HepG2 (cell line): ENCODE measurements at regions not wholly inside any gene's neighbourhood (a gene's known extent, or its start where the extent isn't known, plus 50 kb on each side); places are given as distances from the start of the nearest gene placed in this dataset.

Experiments
- ATAC-seq: fragments of 200-7000 bp; cut with Tn5 transposase; 3 replicates; pipeline ENCODE4 v1.9.1; 2020; ENCODE audit warnings: mild to moderate bottlenecking, moderate library complexity
- BruUV-seq: library from RNA; stranded (reverse); fragments of 400-500 nt; replicated peaks from 2 replicates; lab custom pipeline; 2021; lab: Mats Ljungman, UMichigan
- CTCF ChIA-PET: fragments of 300-600 bp; formaldehyde crosslinking; extraction: SDS; loops from one replicate; lab custom pipeline; 2021; ENCODE audit warnings: low total read pairs, inconsistent platforms, low intra/inter-chr PET ratio; lab: Yijun Ruan, JAX
- POLR2A ChIA-PET: fragments of 350-600 bp; sonication (Branson Sonifier 250); formaldehyde crosslinking; loops from one replicate; lab custom pipeline; 2020; ENCODE audit warnings: antibody characterized with exemption, inconsistent platforms; lab: Yijun Ruan, JAX
- DNase-seq: peaks from one replicate; pipeline ENCODE4 v3.0.0-alpha.2; 2015; ENCODE audit warnings: low spot score
- FAIRE-seq: peaks from 3 replicates; lab custom pipeline; 2011; peaks lifted over from hg19 to GRCh38; lab: Jason Lieb, UNC
- H2AFZ ChIP-seq: one replicate; pipeline ENCODE4 v1.6.1; 2011; ENCODE audit warnings: low read length, inconsistent platforms
- H3K27ac ChIP-seq: fragments of 300-600 bp; 3 replicates; pipeline ENCODE4 v1.8.0; 2011; ENCODE audit warnings: mixed run types, mild to moderate bottlenecking, mixed read lengths, low read length, inconsistent platforms; ENCODE audit not compliant: insufficient read depth; ENCODE audit errors: extremely low read length
- H3K27me3 ChIP-seq, 2 experiments: fragments of 200-600 bp in 1 of 2; 2 replicates in 1 of 2; 3 replicates in 1 of 2; pipeline versions ENCODE4 v1.6.0 to v1.8.0; 2011; ENCODE audit warnings: low read length in 2 of 2, mild to moderate bottlenecking in 2 of 2, moderate library complexity in 2 of 2, inconsistent platforms in 1 of 2; ENCODE audit not compliant: insufficient read depth in 2 of 2, control insufficient read depth in 1 of 2
- H3K36me3 ChIP-seq, 2 experiments: fragments of 200-600 bp in 1 of 2; replicated peaks in 1 of 2; 2 replicates in 1 of 2; 3 replicates in 1 of 2; pipeline versions ENCODE4 v1.5.1 to v1.8.0; 2011; ENCODE audit warnings: low read length in 2 of 2, inconsistent platforms in 1 of 2; ENCODE audit not compliant: insufficient read depth in 2 of 2, control insufficient read depth in 1 of 2
- H3K4me1 ChIP-seq: 2 replicates; pipeline ENCODE4 v1.5.1; 2012; ENCODE audit warnings: low read length, inconsistent platforms; ENCODE audit not compliant: insufficient read depth
- H3K4me2 ChIP-seq: 2 replicates; pipeline ENCODE4 v1.6.0; 2011; ENCODE audit warnings: low read depth, low read length, inconsistent platforms
- H3K4me3 ChIP-seq, 3 experiments: fragments of 200-600 bp in 1 of 3; sonication (generic), shearing (Covaris generic) in 1 of 3; replicated peaks in 1 of 3; 2 replicates each; pipeline ENCODE4 v1.5.1; 2011 to 2016; ENCODE audit warnings: low read length in 3 of 3, inconsistent platforms in 2 of 3, low read depth in 2 of 3, mild to moderate bottlenecking in 2 of 3, control low read depth in 1 of 3, mixed read lengths in 1 of 3; ENCODE audit not compliant: insufficient read depth in 1 of 3
- H3K79me2 ChIP-seq: one replicate; pipeline ENCODE4 v1.6.1; 2011; ENCODE audit warnings: low read length, inconsistent platforms; ENCODE audit not compliant: insufficient read depth
- H3K9ac ChIP-seq: 2 replicates; pipeline ENCODE4 v1.6.0; 2011; ENCODE audit warnings: mild to moderate bottlenecking, low read depth, low read length, inconsistent platforms; ENCODE audit not compliant: insufficient read depth
- H3K9me3 ChIP-seq: 2 replicates; pipeline ENCODE4 v1.5.1; 2012; ENCODE audit warnings: mild to moderate bottlenecking, low read length
- H4K20me1 ChIP-seq: 2 replicates; pipeline ENCODE4 v1.6.0; 2011; ENCODE audit warnings: inconsistent platforms, mild to moderate bottlenecking, low read length, moderate library complexity; ENCODE audit not compliant: insufficient read depth
- HDAC1 ChIP-seq: sonication (generic); formaldehyde crosslinking; IDR thresholded peaks from 2 replicates; pipeline ENCODE4 v1.5.1; 2020; ENCODE audit warnings: mild to moderate bottlenecking, missing genetic modification reagents
- MIER2 ChIP-seq: IDR thresholded peaks from 2 replicates; pipeline ENCODE4 v1.6.1; 2016; ENCODE audit warnings: missing biosample characterization, missing genetic modification reagents
- PCBP1 ChIP-seq: fragments of 200-400 bp; formaldehyde crosslinking; IDR thresholded peaks from 2 replicates; pipeline ENCODE4 v1.6.1; 2017; ENCODE audit warnings: mild to moderate bottlenecking, low read depth, low read length, borderline replicate concordance
- SMAD3 ChIP-seq: sonication (generic); formaldehyde crosslinking; IDR thresholded peaks from 2 replicates; pipeline ENCODE4 v1.4.0; 2020; ENCODE audit warnings: missing genetic modification reagents
- ZBTB37 ChIP-seq: sonication (generic); formaldehyde crosslinking; IDR thresholded peaks from 2 replicates; pipeline ENCODE4 v1.4.0; 2020; ENCODE audit warnings: mild to moderate bottlenecking, missing genetic modification reagents
- ZFP36L2 ChIP-seq: sonication (generic); formaldehyde crosslinking; IDR thresholded peaks from 2 replicates; pipeline ENCODE4 v1.4.0; 2020; ENCODE audit warnings: missing genetic modification reagents
- ZNF766 ChIP-seq: sonication (generic); formaldehyde crosslinking; IDR thresholded peaks from 2 replicates; pipeline ENCODE4 v1.5.0; 2020; ENCODE audit warnings: missing genetic modification reagents, borderline replicate concordance
- ZNF839 ChIP-seq: sonication (generic); formaldehyde crosslinking; IDR thresholded peaks from 2 replicates; pipeline ENCODE4 v1.4.0; 2020; ENCODE audit warnings: missing genetic modification reagents, mild to moderate bottlenecking, borderline replicate concordance
- WGBS: methylation state at CpG from one replicate; pipeline ENCODE4 v1.1.6; 2017; ENCODE audit warnings: low lambda C conversion rate; 5-methylcytosine and 5-hydroxymethylcytosine counted together
- in situ Hi-C: cut with HindIII; loops from 2 replicates; pipeline ENCODE4 v1.10.0; 2017; ENCODE audit warnings: low pct_unique_long_range_greater_than_20kb; ENCODE audit not compliant: extremely low pct_ligation_motif_present
- intact Hi-C: fragments of 100-400 bp; cut with micrococcal nuclease; formaldehyde crosslinking; loops from one replicate; pipeline ENCODE4 v1.10.0; 2022; ENCODE audit not compliant: unreplicated experiment

GRCh38 chr18:44568986-44569385 lies 111.7 kb upstream of the SETBP1 start:
- in situ Hi-C loops (no loop called here), intact Hi-C loops (no loop called here)
- Histone ChIP-seq H3K27me3 (no peaks in the 10 kb centered on the region), H3K9ac (no peak overlapping the region), H2AFZ (no peak overlapping the region), H3K4me3 (no peak overlapping the region), H3K4me2 (no peak overlapping the region), H4K20me1 (no peaks in the 10 kb centered on the region), H3K27ac (no peak overlapping the region), H3K9me3 (0 out of 2 replicates have a peak, but pooled peaks cover 4% of the 10 kb centered on the region), H3K36me3 (no peaks in the 10 kb centered on the region), H3K79me2 (no peaks in the 10 kb centered on the region), H3K4me1 (no peaks in the 10 kb centered on the region)
- TF ChIP-seq MIER2 (CRISPR knock-in tag) = no peak
- TF ChIP-seq ZNF839 (CRISPR knock-in tag) = no peak
- no peak for TF ChIP-seq ZBTB37 (CRISPR knock-in tag)
- no peak for TF ChIP-seq PCBP1
- no peak for TF ChIP-seq ZFP36L2
- TF ChIP-seq SMAD3 (CRISPR knock-in tag) = no peak
- no peak for TF ChIP-seq HDAC1 (CRISPR knock-in tag)
- TF ChIP-seq ZNF766 (CRISPR knock-in tag) = no peak
- 0% methylated on average over 1 of the region's 1 CpG for WGBS
- FAIRE-seq (no peak), DNase-seq (no peak), ATAC-seq (no peak)
- BruUV-seq = no TSS peak
- POLR2A ChIA-PET = no interaction called here
- CTCF ChIA-PET = no interaction called here
